Smooth muscle cell (in vitro differentiated cells): ENCODE measurements at regions not wholly inside any gene's neighbourhood (a gene's known extent, or its start where the extent isn't known, plus 50 kb on each side); places are given as distances from the start of the nearest gene placed in this dataset.

Experiments used
- DNase-seq: peaks from one replicate; lab custom pipeline; 2025; ENCODE audit not compliant: unreplicated experiment; lab: John Stamatoyannopoulos, UW
- H2AFZ ChIP-seq: fragments of 200-600 bp; sonication (generic); 2 replicates; pipeline ENCODE4 v1.6.0; 2016; ENCODE audit warnings: antibody characterized with exemption, low read depth, mild to moderate bottlenecking
- H3F3A ChIP-seq: fragments of 200-600 bp; sonication (generic); 2 replicates; pipeline ENCODE4 v1.6.0; 2017; ENCODE audit warnings: antibody characterized with exemption, low read depth
- H3K27ac ChIP-seq: fragments of 200-600 bp; sonication (generic); 2 replicates; pipeline ENCODE4 v1.5.1; 2016; ENCODE audit warnings: low read depth, mild to moderate bottlenecking
- H3K27me3 ChIP-seq: fragments of 200-600 bp; sonication (generic); 2 replicates; pipeline ENCODE4 v1.6.1; 2016; ENCODE audit warnings: low read depth, mild to moderate bottlenecking
- H3K36me3 ChIP-seq: fragments of 200-600 bp; sonication (generic); 2 replicates; pipeline ENCODE4 v1.5.1; 2016; ENCODE audit warnings: low read depth
- H3K4me1 ChIP-seq: fragments of 200-600 bp; sonication (generic); 2 replicates; pipeline ENCODE4 v1.5.1; 2016; ENCODE audit warnings: low read depth
- H3K4me2 ChIP-seq: fragments of 200-600 bp; sonication (generic); 2 replicates; pipeline ENCODE4 v1.6.0; 2016; ENCODE audit warnings: mild to moderate bottlenecking
- H3K4me3 ChIP-seq: fragments of 200-600 bp; sonication (generic); 2 replicates; pipeline ENCODE4 v1.5.1; 2016; ENCODE audit warnings: mild to moderate bottlenecking
- H3K79me2 ChIP-seq: fragments of 200-600 bp; sonication (generic); 2 replicates; pipeline ENCODE4 v1.6.0; 2016; ENCODE audit warnings: low read depth, mild to moderate bottlenecking
- H3K9ac ChIP-seq: fragments of 200-600 bp; sonication (generic); 2 replicates; pipeline ENCODE4 v1.6.0; 2016; ENCODE audit warnings: low read depth
- H3K9me3 ChIP-seq: fragments of 200-600 bp; sonication (generic); replicated peaks from 2 replicates; pipeline ENCODE4 v1.5.1; 2016; ENCODE audit warnings: low read depth
- H4K20me1 ChIP-seq: fragments of 200-600 bp; sonication (generic); 2 replicates; pipeline ENCODE4 v1.6.0; 2016; ENCODE audit warnings: low read depth
- WGBS: methylation state at CpG from one replicate; pipeline ENCODE4 v1.1.7; 2016; ENCODE audit warnings: low lambda C conversion rate; 5-methylcytosine and 5-hydroxymethylcytosine counted together
- TF ChIP-seq, protein P1 (sequence below): fragments of 200-600 bp; sonication (generic); IDR thresholded peaks from 2 replicates; pipeline ENCODE4 v1.5.1; 2017; ENCODE audit warnings: borderline replicate concordance, mild to moderate bottlenecking, antibody characterized with exemption; ENCODE audit not compliant: insufficient read depth, poor library complexity, severe bottlenecking

- H3K4me2 ChIP-seq = no peak overlapping the region
- H3K27me3 ChIP-seq = no peaks in the 10 kb centered on the region
- H3K27ac ChIP-seq = no peak overlapping the region
- TF ChIP-seq, protein P1, sequence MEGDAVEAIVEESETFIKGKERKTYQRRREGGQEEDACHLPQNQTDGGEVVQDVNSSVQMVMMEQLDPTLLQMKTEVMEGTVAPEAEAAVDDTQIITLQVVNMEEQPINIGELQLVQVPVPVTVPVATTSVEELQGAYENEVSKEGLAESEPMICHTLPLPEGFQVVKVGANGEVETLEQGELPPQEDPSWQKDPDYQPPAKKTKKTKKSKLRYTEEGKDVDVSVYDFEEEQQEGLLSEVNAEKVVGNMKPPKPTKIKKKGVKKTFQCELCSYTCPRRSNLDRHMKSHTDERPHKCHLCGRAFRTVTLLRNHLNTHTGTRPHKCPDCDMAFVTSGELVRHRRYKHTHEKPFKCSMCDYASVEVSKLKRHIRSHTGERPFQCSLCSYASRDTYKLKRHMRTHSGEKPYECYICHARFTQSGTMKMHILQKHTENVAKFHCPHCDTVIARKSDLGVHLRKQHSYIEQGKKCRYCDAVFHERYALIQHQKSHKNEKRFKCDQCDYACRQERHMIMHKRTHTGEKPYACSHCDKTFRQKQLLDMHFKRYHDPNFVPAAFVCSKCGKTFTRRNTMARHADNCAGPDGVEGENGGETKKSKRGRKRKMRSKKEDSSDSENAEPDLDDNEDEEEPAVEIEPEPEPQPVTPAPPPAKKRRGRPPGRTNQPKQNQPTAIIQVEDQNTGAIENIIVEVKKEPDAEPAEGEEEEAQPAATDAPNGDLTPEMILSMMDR = no peak
- no peaks in the 10 kb centered on the region for H3K79me2 ChIP-seq
- no peaks in the 10 kb centered on the region for H3K9me3 ChIP-seq
- no peaks in the 10 kb centered on the region for H3K36me3 ChIP-seq
- H3K4me3 ChIP-seq = no peak overlapping the region
- H3K9ac ChIP-seq = no peak overlapping the region
- no peaks in the 10 kb centered on the region for H3F3A ChIP-seq
- DNase-seq = no peak
- H3K4me1 ChIP-seq = no peaks in the 10 kb centered on the region
- H4K20me1 ChIP-seq = no peaks in the 10 kb centered on the region
- no peak overlapping the region for H2AFZ ChIP-seq
- 89% methylated on average over 21 of the region's 22 CpGs for WGBS
These were observed 266.4 kb downstream of the MRTFB start for GRCh38 chr16:14337303-14338191.

- TF ChIP-seq, protein P1 = no peak
- Histone ChIP-seq H3K9me3 (no peaks in the 10 kb centered on the region), H2AFZ (no peak overlapping the region), H3K4me1 (no peaks in the 10 kb centered on the region), H3K4me2 (no peak overlapping the region), H3F3A (no peaks in the 10 kb centered on the region), H3K27ac (peak overlapping the region; percentile 85), H3K4me3 (no peak overlapping the region), H3K9ac (no peak overlapping the region), H3K36me3 (no peaks in the 10 kb centered on the region), H4K20me1 (peaks cover 7% of the 10 kb centered on the region), H3K27me3 (no peaks in the 10 kb centered on the region), H3K79me2 (no peaks in the 10 kb centered on the region)
- DNase-seq = no peak
- 94% methylated on average over 3 of the region's 3 CpGs for WGBS
These were observed 264.2 kb downstream of the MRTFB start for GRCh38 chr16:14335297-14335696.

GRCh38 chr16:14334366-14335080 lies 263.4 kb downstream of the MRTFB start:
- H3K4me1 ChIP-seq = no peaks in the 10 kb centered on the region
- no peaks in the 10 kb centered on the region for H3K9me3 ChIP-seq
- H3K27ac ChIP-seq = peak overlapping the region; percentile 85
- H3K79me2 ChIP-seq = no peaks in the 10 kb centered on the region
- peak overlapping the region; percentile 72 for H3K9ac ChIP-seq
- no peak for DNase-seq
- H4K20me1 ChIP-seq = peaks cover 11% of the 10 kb centered on the region
- no peaks in the 10 kb centered on the region for H3F3A ChIP-seq
- no peaks in the 10 kb centered on the region for H3K36me3 ChIP-seq
- TF ChIP-seq, protein P1 = no peak
- H2AFZ ChIP-seq = no peak overlapping the region
- WGBS = 82% methylated on average over 13 of the region's 13 CpGs
- no peaks in the 10 kb centered on the region for H3K27me3 ChIP-seq
- H3K4me3 ChIP-seq = no peak overlapping the region
- no peak overlapping the region for H3K4me2 ChIP-seq
